ENCODE measurements at regions not wholly inside any gene's neighbourhood (a gene's known extent, or its start where the extent isn't known, plus 50 kb on each side); places are given as distances from the start of the nearest gene placed in this dataset.

- FAIRE-seq (no peak), DNase-seq (ENCODE audit: insufficient read length, low spot score) (no peak)
Measured at GRCh38 chr13:52975969-52976368, 52.6 kb upstream of the OLFM4 start.

GRCh38 chr13:52975161-52975560 lies 53.5 kb upstream of the OLFM4 start:
- DNase-seq (ENCODE audit: insufficient read length, low spot score), result no peak
- no peak for FAIRE-seq

- DNase-seq (ENCODE audit: insufficient read length, low spot score) (no peak), FAIRE-seq (no peak)
Measured at GRCh38 chr13:52974711-52975110, 53.9 kb upstream of the OLFM4 start.

GRCh38 chr13:52969373-52969772 lies 59.2 kb upstream of the OLFM4 start:
- DNase-seq (ENCODE audit: insufficient read length, low spot score) (no peak), FAIRE-seq (no peak)

- DNase-seq (ENCODE audit: insufficient read length, low spot score) (peak; percentile 30), FAIRE-seq (no peak)
Measured at GRCh38 chr13:52968074-52968700, 60.4 kb upstream of the OLFM4 start.

GRCh38 chr13:52961987-52962386 lies 66.6 kb upstream of the OLFM4 start:
- FAIRE-seq (no peak), DNase-seq (ENCODE audit: insufficient read length, low spot score) (no peak)

GRCh38 chr13:52961256-52961910 lies 67.2 kb upstream of the OLFM4 start:
- DNase-seq (ENCODE audit: insufficient read length, low spot score) (no peak), FAIRE-seq (no peak)

- DNase-seq (ENCODE audit: insufficient read length, low spot score) (no peak), FAIRE-seq (no peak)
Measured at GRCh38 chr13:52955472-52955874, 73.1 kb upstream of the OLFM4 start.

- DNase-seq (ENCODE audit: insufficient read length, low spot score), result no peak
- FAIRE-seq, result no peak
Measured at GRCh38 chr13:52954838-52955237, 73.8 kb upstream of the OLFM4 start.

GRCh38 chr13:52950436-52950956 lies 78.1 kb upstream of the OLFM4 start:
- FAIRE-seq, result no peak

GRCh38 chr13:52949742-52950141 lies 78.9 kb upstream of the OLFM4 start:
- FAIRE-seq (no peak), DNase-seq (ENCODE audit: insufficient read length, low spot score) (no peak)

More at GRCh38 chr13:52950436-52950956, 78.1 kb upstream of the OLFM4 start:
- no peak for DNase-seq (ENCODE audit: insufficient read length, low spot score)

GRCh38 chr13:52949044-52949443 lies 79.6 kb upstream of the OLFM4 start:
- FAIRE-seq, result no peak
- DNase-seq (ENCODE audit: insufficient read length, low spot score), result no peak

GRCh38 chr13:52947921-52948373 lies 80.7 kb upstream of the OLFM4 start:
- no peak for FAIRE-seq
- DNase-seq (ENCODE audit: insufficient read length, low spot score), result no peak

- DNase-seq (ENCODE audit: insufficient read length, low spot score) (no peak), FAIRE-seq (no peak)
Measured at GRCh38 chr13:52945348-52945747, 83.3 kb upstream of the OLFM4 start.

GRCh38 chr13:52944697-52945096 lies 83.9 kb upstream of the OLFM4 start:
- DNase-seq (ENCODE audit: insufficient read length, low spot score) (no peak), FAIRE-seq (no peak)

GRCh38 chr13:52938065-52938464 lies 89.6 kb upstream of the PCDH8 start:
- FAIRE-seq, result no peak

GRCh38 chr13:52936806-52937205 lies 88.4 kb upstream of the PCDH8 start:
- FAIRE-seq, result no peak

More at GRCh38 chr13:52938065-52938464, 89.6 kb upstream of the PCDH8 start:
- DNase-seq (ENCODE audit: insufficient read length, low spot score), result no peak

GRCh38 chr13:52934258-52934657 lies 85.8 kb upstream of the PCDH8 start:
- DNase-seq (ENCODE audit: insufficient read length, low spot score) (no peak), FAIRE-seq (no peak)

More at GRCh38 chr13:52936806-52937205, 88.4 kb upstream of the PCDH8 start:
- DNase-seq (ENCODE audit: insufficient read length, low spot score), result no peak

- no peak for DNase-seq (ENCODE audit: insufficient read length, low spot score)
- FAIRE-seq, result no peak
Measured at GRCh38 chr13:52933547-52934210, 85.2 kb upstream of the PCDH8 start.

- FAIRE-seq (no peak), DNase-seq (ENCODE audit: insufficient read length, low spot score) (no peak)
Measured at GRCh38 chr13:52933099-52933498, 84.7 kb upstream of the PCDH8 start.

- FAIRE-seq, result no peak
Measured at GRCh38 chr13:52932649-52933048, 84.2 kb upstream of the PCDH8 start.

More at GRCh38 chr13:52932649-52933048, 84.2 kb upstream of the PCDH8 start:
- no peak for DNase-seq (ENCODE audit: insufficient read length, low spot score)

Measured in HTR-8/SVneo (cell line).